Bronchial epithelial cell (primary cell): ENCODE measurements at regions not wholly inside any gene's neighbourhood (a gene's known extent, or its start where the extent isn't known, plus 50 kb on each side); places are given as distances from the start of the nearest gene placed in this dataset.

Source experiments
- DNase-seq: peaks from one replicate; pipeline ENCODE4 v3.0.0-alpha.2; 2010; ENCODE audit warnings: low read depth
- FAIRE-seq: peaks from 2 replicates; lab custom pipeline; 2011; peaks lifted over from hg19 to GRCh38; lab: Jason Lieb, UNC
- H3K27me3 ChIP-seq: 2 replicates; pipeline ENCODE4 v1.5.1; 2011; ENCODE audit warnings: low read length; ENCODE audit not compliant: control insufficient read depth, insufficient read depth
- H3K36me3 ChIP-seq: 2 replicates; pipeline ENCODE4 v1.5.1; 2011; ENCODE audit warnings: low read length; ENCODE audit not compliant: control insufficient read depth, insufficient read depth
- H3K4me3 ChIP-seq: 2 replicates; pipeline ENCODE4 v1.5.1; 2011; ENCODE audit warnings: mild to moderate bottlenecking, low read depth, low read length, control low read depth
- TF ChIP-seq, protein P1 (sequence below): IDR thresholded peaks from 2 replicates; pipeline ENCODE4 v1.5.1; 2011; ENCODE audit warnings: mild to moderate bottlenecking, moderate library complexity, low read length, control low read depth, inconsistent platforms; ENCODE audit not compliant: insufficient read depth, severe bottlenecking

DNA sequence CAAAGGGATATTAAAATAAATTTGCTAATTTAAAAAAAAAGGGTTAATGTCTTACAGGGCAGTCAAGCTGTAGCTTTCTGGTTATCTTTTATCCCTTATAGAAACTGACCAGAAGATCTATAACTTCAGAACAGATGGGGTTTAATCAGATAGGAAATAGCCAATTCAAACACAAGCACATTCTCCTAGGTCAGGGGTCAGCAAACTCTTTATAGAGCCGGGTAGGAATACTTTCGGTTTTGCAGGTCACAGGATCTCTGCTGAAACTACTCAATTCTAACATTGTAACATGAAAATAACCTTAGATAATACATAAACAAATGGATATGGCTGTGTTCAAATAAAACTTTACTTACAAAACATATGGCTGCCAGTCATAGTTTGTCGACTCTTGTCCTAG is 479.8 kb downstream of the ADRA2A start:
- DNase-seq (no peak), FAIRE-seq (no peak)
- Histone ChIP-seq H3K36me3 (no peaks in the 10 kb centered on the region), H3K27me3 (no peaks in the 10 kb centered on the region), H3K4me3 (no peak overlapping the region)
- TF ChIP-seq, protein P1, sequence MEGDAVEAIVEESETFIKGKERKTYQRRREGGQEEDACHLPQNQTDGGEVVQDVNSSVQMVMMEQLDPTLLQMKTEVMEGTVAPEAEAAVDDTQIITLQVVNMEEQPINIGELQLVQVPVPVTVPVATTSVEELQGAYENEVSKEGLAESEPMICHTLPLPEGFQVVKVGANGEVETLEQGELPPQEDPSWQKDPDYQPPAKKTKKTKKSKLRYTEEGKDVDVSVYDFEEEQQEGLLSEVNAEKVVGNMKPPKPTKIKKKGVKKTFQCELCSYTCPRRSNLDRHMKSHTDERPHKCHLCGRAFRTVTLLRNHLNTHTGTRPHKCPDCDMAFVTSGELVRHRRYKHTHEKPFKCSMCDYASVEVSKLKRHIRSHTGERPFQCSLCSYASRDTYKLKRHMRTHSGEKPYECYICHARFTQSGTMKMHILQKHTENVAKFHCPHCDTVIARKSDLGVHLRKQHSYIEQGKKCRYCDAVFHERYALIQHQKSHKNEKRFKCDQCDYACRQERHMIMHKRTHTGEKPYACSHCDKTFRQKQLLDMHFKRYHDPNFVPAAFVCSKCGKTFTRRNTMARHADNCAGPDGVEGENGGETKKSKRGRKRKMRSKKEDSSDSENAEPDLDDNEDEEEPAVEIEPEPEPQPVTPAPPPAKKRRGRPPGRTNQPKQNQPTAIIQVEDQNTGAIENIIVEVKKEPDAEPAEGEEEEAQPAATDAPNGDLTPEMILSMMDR, result no peak

DNA sequence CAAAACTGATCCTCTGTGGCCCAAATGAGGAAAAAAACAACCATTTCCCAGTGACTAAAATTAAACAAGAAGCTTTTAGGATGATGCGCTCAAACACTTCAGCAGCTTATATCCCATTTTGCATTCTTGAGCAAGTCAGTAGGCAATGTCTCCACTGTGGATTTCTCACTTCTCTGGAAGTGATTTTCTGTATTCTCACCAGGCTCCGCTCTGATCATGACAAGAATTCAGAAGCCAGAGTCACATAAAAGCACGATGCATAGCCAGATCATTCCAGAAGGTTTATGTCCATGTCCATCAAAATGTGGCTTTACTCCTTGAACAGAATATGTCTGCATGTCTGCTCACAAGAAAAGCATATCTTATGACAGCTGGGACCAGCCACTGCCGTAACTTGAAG is 481.4 kb downstream of the ADRA2A start:
- TF ChIP-seq, protein P1, result no peak
- FAIRE-seq (peak; percentile 7), DNase-seq (no peak)
- no peaks in the 10 kb centered on the region for H3K36me3 ChIP-seq
- H3K27me3 ChIP-seq, result no peaks in the 10 kb centered on the region
- no peak overlapping the region for H3K4me3 ChIP-seq

DNA sequence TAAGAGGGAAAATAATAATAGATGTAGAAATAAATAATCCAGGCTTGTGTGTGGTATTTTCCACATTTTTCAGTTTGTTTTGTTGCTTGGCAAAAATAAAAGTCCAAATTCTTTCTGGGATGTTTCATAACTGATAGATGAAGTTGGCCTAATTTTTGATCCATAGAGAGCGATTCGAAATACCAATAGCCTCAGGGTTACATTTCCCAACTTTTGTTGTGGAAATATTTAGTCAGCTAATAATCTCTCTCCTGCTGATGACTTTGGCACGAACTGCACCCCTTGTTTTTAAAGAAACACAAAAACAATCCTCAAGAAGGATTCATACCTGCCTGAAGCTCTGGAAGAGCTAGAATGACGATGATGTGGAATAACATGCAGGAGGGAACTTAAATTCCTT is 483.2 kb downstream of the ADRA2A start:
- FAIRE-seq (no peak), DNase-seq (peak; percentile 4)
- Histone ChIP-seq H3K4me3 (no peak overlapping the region), H3K27me3 (no peaks in the 10 kb centered on the region), H3K36me3 (no peaks in the 10 kb centered on the region)
- TF ChIP-seq, protein P1, result no peak

DNA sequence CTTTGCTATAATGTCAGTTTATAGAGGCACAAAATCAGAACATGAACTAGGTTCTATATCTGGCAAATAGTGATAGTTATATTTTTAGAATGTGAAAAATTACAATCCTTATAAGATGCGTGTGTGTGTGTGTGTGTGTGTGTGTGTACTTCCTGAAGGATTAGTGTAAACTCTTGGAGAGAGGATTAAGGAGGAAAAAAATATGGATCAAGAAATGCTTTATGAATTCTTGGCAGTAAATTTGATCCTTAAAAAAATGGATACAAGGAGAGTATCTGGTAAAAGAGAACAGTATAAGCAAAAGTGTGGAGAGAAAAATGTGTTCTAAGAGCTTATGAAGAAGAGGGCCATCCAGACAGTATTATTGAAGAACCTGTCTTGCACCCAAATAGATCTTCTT is 484.3 kb downstream of the ADRA2A start:
- FAIRE-seq (no peak), DNase-seq (no peak)
- H3K27me3 ChIP-seq, result no peaks in the 10 kb centered on the region

DNA sequence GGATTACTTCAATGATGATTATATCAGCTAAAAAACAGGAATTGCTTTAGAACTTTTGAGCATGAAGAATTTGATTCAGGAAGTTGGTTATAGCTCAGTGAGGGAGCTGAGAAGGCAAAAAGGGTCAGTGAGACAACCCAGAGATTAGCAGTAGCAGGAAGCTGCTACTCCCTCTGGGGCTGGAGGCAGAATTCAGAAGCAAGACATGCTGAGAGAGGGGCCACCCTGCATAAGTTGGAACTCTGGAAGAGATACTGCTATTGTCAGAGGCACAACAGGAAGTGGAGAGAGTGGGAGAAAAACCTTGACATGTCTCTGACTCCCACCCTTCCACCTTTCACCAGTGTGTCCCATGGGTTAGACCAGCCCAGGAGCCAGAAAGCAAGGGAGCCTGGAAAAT is 488.7 kb downstream of the ADRA2A start:
- Histone ChIP-seq H3K36me3 (no peaks in the 10 kb centered on the region), H3K27me3 (no peaks in the 10 kb centered on the region), H3K4me3 (no peak overlapping the region)
- TF ChIP-seq, protein P1, result no peak
- DNase-seq (no peak), FAIRE-seq (no peak)

More for the DNA sequence above, 484.3 kb downstream of the ADRA2A start:
- TF ChIP-seq, protein P1, result no peak
- no peaks in the 10 kb centered on the region for H3K36me3 ChIP-seq
- H3K4me3 ChIP-seq, result no peak overlapping the region

DNA sequence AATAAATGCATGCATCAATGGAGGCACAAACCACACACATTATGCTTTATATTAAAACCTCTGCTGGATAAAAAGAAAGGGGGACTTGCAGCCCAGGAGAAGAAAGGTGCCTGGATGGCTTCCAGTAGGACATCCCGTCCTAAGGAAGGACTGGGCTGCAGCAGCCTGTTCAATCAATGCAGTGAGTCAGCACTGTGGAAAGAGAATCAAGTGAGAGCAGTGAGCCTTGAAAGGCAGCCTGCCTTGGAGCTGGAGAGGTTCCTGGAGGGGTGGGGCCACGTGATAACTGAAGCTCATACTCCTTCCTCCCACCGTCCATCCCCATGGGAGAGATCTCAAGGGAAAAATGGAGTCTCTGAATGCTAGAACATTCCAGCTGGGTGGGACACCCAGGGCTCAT is 501.2 kb downstream of the ADRA2A start:
- no peaks in the 10 kb centered on the region for H3K27me3 ChIP-seq
- H3K36me3 ChIP-seq, result no peaks in the 10 kb centered on the region
- no peak overlapping the region for H3K4me3 ChIP-seq
- no peak for DNase-seq
- TF ChIP-seq, protein P1, result no peak
- peak; percentile 36 for FAIRE-seq
